GM23248 (cell line): ENCODE measurements at regions not wholly inside any gene's neighbourhood (a gene's known extent, or its start where the extent isn't known, plus 50 kb on each side); places are given as distances from the start of the nearest gene placed in this dataset.

Experiments
- EZH2 ChIP-seq: fragments of 200-600 bp; sonication (generic); IDR thresholded peaks from 2 replicates; pipeline ENCODE4 v1.6.1; 2018; ENCODE audit warnings: antibody characterized with exemption, mild to moderate bottlenecking; ENCODE audit not compliant: insufficient read depth, poor library complexity, severe bottlenecking
- EZH2phosphoT487 ChIP-seq: fragments of 200-600 bp; sonication (generic); IDR thresholded peaks from 2 replicates; pipeline ENCODE4 v1.6.1; 2018; ENCODE audit warnings: antibody characterized with exemption, moderate library complexity, mild to moderate bottlenecking, low read depth; ENCODE audit not compliant: insufficient read depth

DNA sequence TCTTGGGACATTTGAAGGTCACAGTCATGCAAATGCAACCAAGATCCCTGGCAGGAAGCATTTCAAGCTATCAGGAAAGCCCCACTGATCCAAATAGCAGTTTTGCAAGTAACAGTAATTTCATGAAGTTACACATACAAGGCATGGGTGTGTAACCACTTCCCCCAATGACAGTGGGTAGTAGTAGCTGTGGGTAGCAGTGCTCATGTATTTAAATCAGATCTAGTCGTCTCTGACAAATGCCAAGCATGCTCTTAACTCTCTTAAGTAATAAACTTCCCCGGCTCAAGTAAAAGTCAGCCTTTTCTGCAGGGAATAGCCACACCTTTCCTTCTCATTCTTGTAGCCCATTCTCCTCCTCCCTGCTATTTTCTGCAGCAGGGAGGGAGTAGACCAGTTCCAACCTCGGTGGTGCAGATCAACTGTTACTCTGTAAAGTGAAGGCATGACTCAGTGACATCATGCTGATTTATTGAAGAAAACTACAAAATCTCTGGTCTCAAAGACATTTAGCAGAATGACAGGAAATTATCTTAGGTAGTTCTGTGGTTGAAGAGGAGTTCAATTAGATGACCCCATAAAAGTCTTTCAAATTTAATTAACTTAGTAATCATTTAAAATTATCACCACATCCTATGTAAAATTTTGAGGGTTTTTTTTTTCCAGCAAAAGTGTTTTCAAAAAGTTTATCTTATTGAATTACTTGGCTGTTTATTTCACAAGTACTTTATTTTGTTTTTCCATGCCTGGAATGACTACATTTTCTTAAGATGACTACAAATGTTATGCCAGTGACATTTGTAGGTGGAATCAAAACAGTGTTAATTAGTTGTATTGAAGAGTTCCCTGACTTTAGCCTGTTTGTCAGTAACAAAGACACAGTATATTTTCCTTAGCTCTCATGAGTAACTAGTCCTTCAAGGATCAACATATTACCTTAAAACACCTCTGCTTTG lies 568.3 kb downstream of the INHBA start:
- TF ChIP-seq EZH2 (no peak), EZH2phosphoT487 (no peak)
